ENCODE measurements at regions not wholly inside any gene's neighbourhood (a gene's known extent, or its start where the extent isn't known, plus 50 kb on each side); places are given as distances from the start of the nearest gene placed in this dataset.

GRCh38 chr1:34331020-34331926 lies 154.6 kb downstream of the C1orf94 start:
- DNase-seq = no peak

GRCh38 chr1:34332996-34333395 lies 156.3 kb downstream of the C1orf94 start:
- no peak for DNase-seq

- no peak for DNase-seq
These were observed 162.2 kb downstream of the C1orf94 start for GRCh38 chr1:34338871-34339270.

GRCh38 chr1:34341896-34342295 lies 165.2 kb downstream of the C1orf94 start:
- no peak for DNase-seq

GRCh38 chr1:34342334-34342733 lies 165.6 kb downstream of the C1orf94 start:
- no peak for DNase-seq

- no peak for DNase-seq
These were observed 169.4 kb downstream of the C1orf94 start for GRCh38 chr1:34346128-34346527.

- DNase-seq = no peak
These were observed 176.7 kb downstream of the C1orf94 start for GRCh38 chr1:34353409-34353808.

- no peak for DNase-seq
These were observed 177.7 kb downstream of the C1orf94 start for GRCh38 chr1:34354367-34354766.

GRCh38 chr1:34356853-34357252 lies 180.1 kb downstream of the C1orf94 start:
- DNase-seq = no peak

GRCh38 chr1:34358636-34359035 lies 181.9 kb downstream of the C1orf94 start:
- DNase-seq = no peak

GRCh38 chr1:34359411-34359810 lies 182.7 kb downstream of the C1orf94 start:
- DNase-seq = no peak

GRCh38 chr1:34360574-34360973 lies 183.9 kb downstream of the C1orf94 start:
- no peak for DNase-seq

- no peak for DNase-seq
These were observed 184.4 kb downstream of the C1orf94 start for GRCh38 chr1:34361121-34361520.

- no peak for DNase-seq
These were observed 185.2 kb downstream of the C1orf94 start for GRCh38 chr1:34361781-34362357.

GRCh38 chr1:34362949-34363348 lies 186.2 kb downstream of the C1orf94 start:
- no peak for DNase-seq

- DNase-seq = no peak
These were observed 186.7 kb downstream of the C1orf94 start for GRCh38 chr1:34363447-34363846.

GRCh38 chr1:34363915-34364314 lies 187.2 kb downstream of the C1orf94 start:
- DNase-seq = no peak

- no peak for DNase-seq
These were observed 187.7 kb downstream of the C1orf94 start for GRCh38 chr1:34364376-34364775.

GRCh38 chr1:34365295-34365694 lies 188.6 kb downstream of the C1orf94 start:
- DNase-seq = no peak

GRCh38 chr1:34366875-34367624 lies 190.3 kb downstream of the C1orf94 start:
- no peak for DNase-seq

GRCh38 chr1:34367954-34368353 lies 191.2 kb downstream of the C1orf94 start:
- no peak for DNase-seq

- no peak for DNase-seq
These were observed 193.2 kb downstream of the C1orf94 start for GRCh38 chr1:34369701-34370455.

- DNase-seq = no peak
These were observed 194.0 kb downstream of the C1orf94 start for GRCh38 chr1:34370748-34371147.
